Effector memory CD8-positive, alpha-beta T cell (primary cell): ENCODE measurements at regions not wholly inside any gene's neighbourhood (a gene's known extent, or its start where the extent isn't known, plus 50 kb on each side); places are given as distances from the start of the nearest gene placed in this dataset.
A peak's percentile ranks its signal among the peaks of the same experiment; 100 is the strongest.

Experiments
- ATAC-seq: fragments of 150-1000 bp; cut with Tn5 transposase; replicated peaks from 2 replicates; pipeline ENCODE4 v1.10.0; 2021; ENCODE audit warnings: mild to moderate bottlenecking, moderate library complexity
- DNase-seq, 3 experiments: peaks; one replicate each; pipeline ENCODE4 v3.0.0; 2021
- H3K27ac Mint-ChIP-seq, 2 donors: one replicate each; pipeline ENCODE4 v1.8.0; 2022; ENCODE audit warnings: mild to moderate bottlenecking in 2 of 2, mixed read lengths in 2 of 2, moderate library complexity in 2 of 2
- H3K27me3 Mint-ChIP-seq, 2 donors: one replicate each; pipeline ENCODE4 v1.8.0; 2022; ENCODE audit warnings: mixed read lengths in 2 of 2
- H3K36me3 Mint-ChIP-seq: one replicate; pipeline ENCODE4 v1.8.0; 2022; ENCODE audit warnings: mild to moderate bottlenecking, moderate library complexity, mixed read lengths; ENCODE audit not compliant: insufficient read depth
- H3K4me1 Mint-ChIP-seq, 2 donors: one replicate each; pipeline ENCODE4 v1.8.0; 2022; ENCODE audit warnings: low read depth in 2 of 2, mixed read lengths in 2 of 2
- H3K4me3 Mint-ChIP-seq, 2 donors: one replicate each; pipeline ENCODE4 v1.8.0; 2022; ENCODE audit warnings: mild to moderate bottlenecking in 2 of 2, mixed read lengths in 2 of 2, moderate library complexity in 2 of 2
- H3K9me3 Mint-ChIP-seq, 2 donors: one replicate each; pipeline ENCODE4 v1.8.0; 2022; ENCODE audit warnings: mixed read lengths in 2 of 2

DNA sequence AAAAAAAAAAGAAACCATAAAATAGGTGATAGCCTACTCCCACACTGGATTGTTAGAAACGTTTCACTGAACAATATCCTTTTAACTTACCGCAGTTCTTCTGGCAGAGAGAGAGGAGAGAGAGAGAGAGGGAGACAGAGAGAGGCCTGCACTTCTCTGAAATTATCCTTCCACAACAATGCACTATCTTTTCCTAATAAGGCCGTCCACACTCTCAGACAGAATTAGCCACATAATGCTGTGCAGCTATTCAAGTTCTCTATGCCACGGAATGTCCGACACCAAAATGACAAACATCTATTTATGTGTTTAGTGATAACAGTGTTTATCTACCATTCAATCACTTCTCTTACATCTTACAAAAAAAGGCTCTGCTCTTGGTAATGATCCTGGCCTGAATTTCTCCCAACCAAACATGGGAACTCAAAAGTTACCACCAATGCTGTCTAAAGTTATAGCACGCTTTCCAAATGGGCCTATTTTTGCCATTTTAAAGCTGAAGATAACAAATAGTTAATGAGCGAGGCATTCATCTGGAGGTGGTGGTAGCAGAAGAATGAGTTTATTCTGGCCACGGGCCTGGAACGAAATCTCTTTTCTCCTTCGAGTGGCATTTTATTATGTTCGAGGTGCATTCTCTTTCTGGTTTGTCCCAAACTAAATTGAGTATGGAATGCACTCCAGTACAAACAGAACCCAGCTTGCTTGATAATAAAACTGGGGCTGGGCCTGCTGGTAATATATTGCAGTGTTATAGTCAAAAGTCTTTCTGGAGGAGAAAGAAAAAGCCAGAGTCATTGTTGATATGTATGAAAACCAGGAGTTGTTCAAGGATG, 160.2 kb upstream of the SVIL start:
- no peak overlapping the region for H3K27ac Mint-ChIP-seq
- ATAC-seq (no peak), DNase-seq (no peak)
- no peak overlapping the region for H3K4me3 Mint-ChIP-seq
- no peaks in the 10 kb centered on the region for H3K36me3 Mint-ChIP-seq
- H3K9me3 Mint-ChIP-seq, result no peaks in the 10 kb centered on the region
- H3K27me3 Mint-ChIP-seq, result peaks cover 23 to 34% of the 10 kb centered on the region in 2 donors
- H3K4me1 Mint-ChIP-seq, result no peaks in the 10 kb centered on the region

DNA sequence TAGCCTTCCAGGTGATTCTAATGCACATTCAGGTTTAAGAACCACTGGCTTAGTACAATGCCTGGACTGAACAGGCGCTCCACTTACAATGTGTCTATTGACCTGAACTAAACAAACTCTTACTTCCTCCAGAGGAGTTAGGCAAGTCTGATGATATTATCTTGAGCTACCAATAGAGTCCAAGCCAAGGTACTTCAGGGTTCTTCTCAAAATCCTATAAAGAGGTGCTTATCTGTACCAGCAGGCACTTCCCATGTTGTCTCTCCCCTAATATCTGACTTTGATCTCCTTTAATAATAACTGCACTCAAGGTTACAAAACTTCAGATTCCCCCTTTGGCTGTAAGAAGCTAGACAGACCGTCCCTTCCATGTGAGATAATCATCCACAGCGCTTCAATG, 157.0 kb upstream of the SVIL start:
- ATAC-seq (no peak), DNase-seq (no peak)
- Mint-ChIP-seq H3K27ac (no peak overlapping the region), H3K27me3 (peaks cover 19 to 23% of the 10 kb centered on the region in 2 donors), H3K4me1 (no peaks in the 10 kb centered on the region), H3K9me3 (no peaks in the 10 kb centered on the region), H3K4me3 (no peak overlapping the region), H3K36me3 (no peaks in the 10 kb centered on the region)

DNA sequence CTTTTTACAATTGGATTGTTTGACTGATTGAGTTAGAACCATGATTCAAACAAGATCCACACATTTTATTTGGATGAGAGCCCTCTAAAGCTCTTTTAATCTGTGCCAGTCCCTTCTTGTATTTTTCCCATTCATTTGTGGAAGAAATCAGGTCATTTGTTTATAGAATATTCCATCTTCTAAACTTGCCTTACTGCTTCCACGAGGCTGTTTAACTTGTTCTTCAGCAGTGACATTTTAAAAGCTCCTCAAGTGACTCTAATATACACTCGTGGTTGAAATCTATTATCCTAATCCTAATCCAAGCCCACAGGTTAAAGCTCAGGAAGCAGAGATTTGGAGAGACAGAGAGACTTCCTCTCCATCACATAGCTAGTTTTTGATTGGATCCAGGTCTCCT, 155.4 kb upstream of the SVIL start:
- no peaks in the 10 kb centered on the region for H3K36me3 Mint-ChIP-seq
- H3K27ac Mint-ChIP-seq, result no peak overlapping the region
- H3K9me3 Mint-ChIP-seq, result no peaks in the 10 kb centered on the region
- H3K4me3 Mint-ChIP-seq, result no peak overlapping the region
- H3K27me3 Mint-ChIP-seq, result peaks cover 6 to 15% of the 10 kb centered on the region in 2 donors
- no peak for DNase-seq
- H3K4me1 Mint-ChIP-seq, result no peaks in the 10 kb centered on the region
- ATAC-seq, result no peak

DNA sequence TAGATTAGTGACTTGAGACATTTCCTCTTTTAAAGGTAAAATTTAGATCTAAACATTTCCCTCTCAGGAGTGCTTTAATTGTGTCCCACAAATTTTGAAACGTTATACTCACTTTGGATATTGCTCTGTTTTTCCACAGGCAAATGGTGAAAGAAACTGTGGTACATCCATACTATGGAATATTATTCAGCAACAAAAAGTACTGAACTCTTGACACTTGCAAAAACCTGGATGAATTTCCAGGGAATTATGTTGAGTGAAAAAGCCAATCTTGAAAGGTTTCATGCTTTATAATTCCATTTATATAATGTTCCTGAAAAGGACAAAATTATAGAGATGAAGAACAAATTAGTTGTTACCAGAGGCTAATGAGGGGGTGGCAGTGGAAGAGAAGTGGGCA, 153.3 kb upstream of the SVIL start:
- peaks cover 4 to 7% of the 10 kb centered on the region in 2 donors for H3K27me3 Mint-ChIP-seq
- no peaks in the 10 kb centered on the region for H3K36me3 Mint-ChIP-seq
- DNase-seq, result no peak
- H3K27ac Mint-ChIP-seq, result no peak overlapping the region
- H3K4me1 Mint-ChIP-seq, result no peaks in the 10 kb centered on the region
- no peaks in the 10 kb centered on the region for H3K9me3 Mint-ChIP-seq
- no peak for ATAC-seq
- no peak overlapping the region for H3K4me3 Mint-ChIP-seq

DNA sequence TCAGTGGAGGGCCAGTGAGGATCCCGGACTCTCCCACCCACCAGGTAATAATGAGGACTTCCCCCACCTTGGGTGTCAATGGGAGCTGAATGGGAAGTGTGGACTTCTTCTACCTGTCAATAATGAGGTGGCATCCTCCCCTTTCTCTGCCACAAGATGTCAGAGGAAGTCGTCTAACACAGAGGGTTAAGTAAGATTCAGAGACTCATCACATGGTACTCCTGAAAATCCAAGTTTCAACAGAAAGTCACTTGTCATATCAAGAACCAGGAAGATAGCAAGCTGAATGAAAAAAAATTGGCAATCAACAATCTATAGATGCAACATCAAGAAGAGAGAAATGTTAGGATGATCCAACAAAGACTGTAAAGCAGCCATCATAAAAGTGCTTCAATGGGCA, 150.9 kb upstream of the SVIL start:
- H3K27ac Mint-ChIP-seq, result no peak overlapping the region
- no peaks in the 10 kb centered on the region for H3K36me3 Mint-ChIP-seq
- no peaks in the 10 kb centered on the region for H3K4me1 Mint-ChIP-seq
- H3K9me3 Mint-ChIP-seq, result no peaks in the 10 kb centered on the region
- DNase-seq (no peak), ATAC-seq (no peak)
- H3K27me3 Mint-ChIP-seq, result peaks cover 20 to 21% of the 10 kb centered on the region in 2 donors
- H3K4me3 Mint-ChIP-seq, result no peak overlapping the region

DNA sequence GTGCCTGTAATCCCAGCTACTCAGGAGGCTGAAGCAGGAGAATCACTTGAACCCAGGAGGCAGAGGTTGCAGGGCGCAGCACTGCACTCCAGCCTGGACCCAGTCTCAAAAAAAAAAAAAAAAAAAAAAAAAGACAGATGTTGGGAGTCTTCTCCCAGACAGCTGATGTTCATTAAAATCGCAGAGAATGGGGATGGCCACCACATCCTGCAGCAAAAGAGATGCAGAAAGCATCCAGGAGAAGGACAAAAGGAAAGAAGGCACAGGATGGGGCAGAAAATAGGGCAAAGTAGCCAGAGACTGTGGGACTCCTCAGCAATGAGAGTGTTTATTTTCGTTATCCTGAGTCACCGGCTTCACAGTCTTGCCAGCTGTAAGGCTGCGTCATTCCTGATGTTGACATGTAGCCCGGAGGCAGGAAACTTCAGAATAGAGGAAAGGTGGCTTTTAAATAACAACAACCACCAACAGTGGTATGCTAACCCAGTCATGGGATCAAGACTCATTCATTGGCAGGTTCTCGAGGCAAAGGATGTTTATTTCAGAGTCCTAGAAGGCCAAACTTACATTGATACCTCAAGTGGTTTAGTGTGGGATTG, 149.5 kb upstream of the SVIL start:
- no peaks in the 10 kb centered on the region for H3K36me3 Mint-ChIP-seq
- no peaks in the 10 kb centered on the region for H3K4me1 Mint-ChIP-seq
- ATAC-seq (no peak), DNase-seq (no peak)
- H3K27me3 Mint-ChIP-seq, result peaks cover 28 to 30% of the 10 kb centered on the region in 2 donors
- no peak overlapping the region for H3K27ac Mint-ChIP-seq
- no peak overlapping the region for H3K4me3 Mint-ChIP-seq
- no peaks in the 10 kb centered on the region for H3K9me3 Mint-ChIP-seq

DNA sequence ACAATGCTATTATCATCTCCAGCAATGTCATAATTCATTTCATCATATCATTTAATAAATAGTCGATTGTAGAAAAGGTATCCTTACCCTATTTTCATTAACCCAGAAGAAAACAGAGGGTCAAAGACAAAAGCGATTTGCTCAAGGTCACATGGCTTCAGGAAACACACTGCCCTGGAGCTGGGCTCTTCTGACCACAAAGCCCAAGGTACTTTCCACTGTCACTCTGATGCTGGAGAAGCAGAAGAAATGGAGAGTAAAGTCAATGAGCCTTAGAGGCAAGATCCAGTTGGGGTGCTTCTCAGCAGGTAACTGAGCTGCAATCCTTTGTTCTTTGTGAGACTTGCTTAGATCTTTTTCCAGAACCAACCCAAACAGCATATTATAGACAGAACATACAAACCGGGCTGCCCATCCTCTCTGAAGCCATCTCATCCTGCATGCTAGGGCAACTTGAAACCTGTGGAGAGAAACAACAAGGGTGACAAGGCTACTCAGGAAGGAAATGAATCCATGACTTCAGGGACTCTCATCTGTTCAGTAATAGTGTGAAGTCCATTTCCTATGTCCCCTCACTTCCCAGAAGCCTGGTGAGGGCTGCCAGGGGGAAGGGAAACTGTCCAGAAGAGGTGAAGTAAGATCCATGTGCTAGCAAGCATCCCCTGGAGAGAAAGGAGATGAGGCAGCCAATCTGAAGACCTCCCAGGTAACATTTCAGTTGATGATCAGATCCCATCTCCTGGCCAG, 148.6 kb upstream of the SVIL start:
- Mint-ChIP-seq H3K9me3 (no peaks in the 10 kb centered on the region), H3K4me3 (no peak overlapping the region), H3K27ac (no peak overlapping the region), H3K27me3 (peaks cover 37 to 39% of the 10 kb centered on the region in 2 donors), H3K4me1 (no peaks in the 10 kb centered on the region), H3K36me3 (no peaks in the 10 kb centered on the region)
- ATAC-seq, result no peak
- no peak for DNase-seq

DNA sequence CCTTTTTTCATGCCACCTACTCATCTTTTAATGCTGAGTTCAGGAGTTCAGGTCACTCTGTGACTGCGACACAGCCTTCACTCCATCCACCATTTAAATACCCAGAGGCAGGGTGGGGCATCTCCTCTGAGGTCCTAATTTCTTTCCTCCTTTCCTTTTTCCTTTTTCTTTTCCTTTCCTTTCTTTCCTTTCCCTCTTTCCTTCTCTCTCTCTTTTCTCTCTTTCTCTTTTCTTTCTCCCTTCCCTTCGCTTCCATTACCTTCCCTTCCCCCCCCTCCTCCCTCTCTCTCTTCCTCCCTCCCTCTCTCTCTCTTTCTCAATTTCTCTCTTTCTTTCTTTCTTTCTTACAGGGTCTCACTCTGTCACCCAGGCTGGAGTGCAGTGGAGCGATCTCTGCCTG, 145.9 kb upstream of the SVIL start:
- no peaks in the 10 kb centered on the region for H3K9me3 Mint-ChIP-seq
- no peak for DNase-seq
- H3K27ac Mint-ChIP-seq, result no peak overlapping the region
- ATAC-seq, result no peak
- H3K4me3 Mint-ChIP-seq, result no peak overlapping the region
- no peaks in the 10 kb centered on the region for H3K36me3 Mint-ChIP-seq
- peaks cover 52 to 58% of the 10 kb centered on the region in 2 donors for H3K27me3 Mint-ChIP-seq
- no peaks in the 10 kb centered on the region for H3K4me1 Mint-ChIP-seq

DNA sequence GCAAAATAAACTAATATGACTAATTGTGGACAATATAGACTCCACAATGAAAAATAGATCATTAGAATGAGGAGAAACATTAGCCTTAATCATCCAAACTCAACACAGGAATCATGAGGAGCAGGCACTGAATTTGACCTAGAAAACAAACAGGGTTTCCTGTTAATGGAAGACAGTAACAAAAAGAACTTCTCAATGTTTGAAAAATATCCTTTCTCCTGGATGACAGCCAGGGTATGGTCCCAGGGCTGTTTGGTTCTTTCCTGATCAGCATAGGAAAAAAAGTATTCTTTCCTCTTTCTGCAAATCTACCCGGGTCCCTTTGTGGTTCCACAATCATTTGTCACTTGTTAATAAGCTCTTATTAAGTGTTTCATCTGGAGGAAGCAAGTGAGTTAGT, 145.3 kb upstream of the SVIL start:
- no peak for ATAC-seq
- Mint-ChIP-seq H3K9me3 (no peaks in the 10 kb centered on the region), H3K27me3 (peaks cover 55 to 60% of the 10 kb centered on the region in 2 donors), H3K36me3 (no peaks in the 10 kb centered on the region), H3K4me3 (no peak overlapping the region), H3K4me1 (no peaks in the 10 kb centered on the region), H3K27ac (no peak overlapping the region)
- DNase-seq, result no peak

DNA sequence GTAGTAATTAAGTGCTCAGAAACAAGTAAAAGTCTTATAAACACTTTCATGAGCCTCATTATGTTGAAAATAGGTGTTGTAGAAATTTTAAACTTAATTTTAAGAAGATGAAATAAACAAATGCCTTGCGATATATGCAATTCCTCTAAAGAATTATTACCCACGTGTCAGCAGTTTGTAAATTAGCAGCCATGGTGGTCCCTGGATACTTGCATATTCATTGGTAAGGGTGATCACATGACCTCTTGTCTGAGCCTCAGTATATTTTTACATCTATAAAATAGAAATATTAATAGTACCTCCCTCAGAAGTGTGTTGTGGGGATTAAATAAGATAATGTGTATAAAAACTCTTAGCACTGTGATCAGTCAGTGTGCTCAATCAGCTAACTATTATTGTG, 141.5 kb upstream of the SVIL start:
- peaks cover 7 to 8% of the 10 kb centered on the region in 2 donors for H3K4me1 Mint-ChIP-seq
- DNase-seq, result no peak
- no peaks in the 10 kb centered on the region for H3K36me3 Mint-ChIP-seq
- H3K27me3 Mint-ChIP-seq, result peaks cover 39 to 57% of the 10 kb centered on the region in 2 donors
- peaks cover 0 to 3% of the 10 kb centered on the region in 2 donors for H3K9me3 Mint-ChIP-seq
- ATAC-seq, result no peak
- no peak overlapping the region for H3K27ac Mint-ChIP-seq
- H3K4me3 Mint-ChIP-seq, result no peak overlapping the region

DNA sequence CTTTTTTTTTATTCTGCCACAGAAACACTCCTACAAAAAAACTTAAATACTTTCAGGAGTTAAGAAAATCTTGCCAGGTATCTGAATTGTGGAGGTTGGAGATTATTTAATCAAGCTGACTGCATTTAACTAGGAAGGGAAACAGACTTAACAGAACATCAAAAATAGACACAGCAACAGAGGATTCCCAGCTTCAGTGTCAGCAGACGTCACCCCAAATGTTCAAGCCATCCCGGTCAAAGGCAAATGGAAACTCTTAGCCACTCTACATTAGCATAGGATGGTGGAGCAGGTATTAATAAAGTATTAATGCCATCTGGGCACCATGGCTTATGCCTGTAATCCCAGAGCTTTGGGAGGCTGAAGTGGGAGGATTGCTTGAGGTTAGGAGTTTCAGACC, 139.7 kb upstream of the SVIL start:
- Mint-ChIP-seq H3K4me1 (peaks cover 7 to 8% of the 10 kb centered on the region in 2 donors), H3K9me3 (peaks cover 0 to 3% of the 10 kb centered on the region in 2 donors), H3K27ac (no peak overlapping the region), H3K4me3 (no peak overlapping the region), H3K36me3 (no peaks in the 10 kb centered on the region), H3K27me3 (peaks cover 35 to 59% of the 10 kb centered on the region in 2 donors)
- DNase-seq (no peak), ATAC-seq (no peak)

DNA sequence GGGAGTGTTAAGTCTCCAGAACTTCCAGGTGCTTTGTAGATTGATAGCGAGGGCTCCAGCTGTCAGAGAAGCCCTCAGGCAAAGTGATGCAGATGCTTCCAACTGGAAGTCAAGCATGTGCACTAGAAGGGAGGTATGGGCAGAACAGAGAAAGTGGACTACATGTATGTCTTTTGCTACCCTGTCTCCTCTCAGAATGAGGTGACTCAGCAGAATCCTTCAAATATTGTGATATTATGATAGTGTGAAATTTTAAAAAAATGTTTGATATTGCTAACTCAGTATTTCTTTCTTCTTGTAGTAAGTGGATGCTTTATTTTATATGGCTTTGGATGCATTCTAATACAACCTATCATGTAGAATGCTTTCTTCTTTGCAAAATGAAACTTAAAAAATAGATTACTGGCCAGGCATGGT, 138.9 kb upstream of the SVIL start:
- Mint-ChIP-seq H3K27ac (no peak overlapping the region), H3K4me3 (no peak overlapping the region), H3K9me3 (peaks cover 0 to 3% of the 10 kb centered on the region in 2 donors), H3K4me1 (peaks cover 7 to 8% of the 10 kb centered on the region in 2 donors), H3K27me3 (peaks cover 27 to 51% of the 10 kb centered on the region in 2 donors), H3K36me3 (no peaks in the 10 kb centered on the region)
- no peak for ATAC-seq
- DNase-seq, result no peak

DNA sequence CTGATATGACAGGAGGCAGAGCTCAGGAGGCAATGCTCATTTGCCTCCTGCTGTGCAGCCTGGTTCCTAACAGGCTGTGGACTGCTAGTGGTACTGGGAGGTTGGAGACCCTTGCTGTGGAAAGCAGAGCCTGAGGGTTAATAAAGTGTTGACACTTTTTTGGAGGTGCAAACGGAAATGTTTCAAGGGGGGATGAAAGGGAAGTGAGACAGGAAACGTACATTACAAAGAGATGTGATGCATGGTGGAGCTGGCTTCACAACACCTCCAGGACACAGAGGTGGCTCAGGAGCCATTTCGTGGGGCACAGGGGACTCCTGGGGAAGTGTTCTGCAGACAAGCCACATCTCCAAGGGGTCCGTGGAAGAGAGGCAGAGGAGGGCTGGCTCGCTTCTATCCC, 137.6 kb upstream of the SVIL start:
- DNase-seq (no peak), ATAC-seq (no peak)
- Mint-ChIP-seq H3K4me3 (peak overlapping the region; percentile 6 to 32), H3K9me3 (peaks cover 0 to 3% of the 10 kb centered on the region in 2 donors), H3K4me1 (peaks cover 7 to 8% of the 10 kb centered on the region in 2 donors), H3K27ac (no peak overlapping the region), H3K36me3 (no peaks in the 10 kb centered on the region), H3K27me3 (peaks cover 20 to 39% of the 10 kb centered on the region in 2 donors)
